SK-N-SH (cell line): ENCODE measurements at regions not wholly inside any gene's neighbourhood (a gene's known extent, or its start where the extent isn't known, plus 50 kb on each side); places are given as distances from the start of the nearest gene placed in this dataset.

Experiments used
- CTCF ChIA-PET: fragments of 300-600, 350-600 bp; formaldehyde crosslinking; extraction: SDS; loops from one replicate; lab custom pipeline; 2021; lab: Yijun Ruan, JAX
- POLR2A ChIA-PET: fragments of 350-600 bp; sonication (Branson Sonifier 250); formaldehyde crosslinking; extraction: SDS; loops from one replicate; lab custom pipeline; 2020; ENCODE audit warnings: antibody characterized with exemption, inconsistent platforms; lab: Yijun Ruan, JAX
- DNase-seq: peaks from one replicate; pipeline ENCODE4 v3.0.0; 2012
- H2AFZ ChIP-seq: fragments of 200-600 bp; sonication (generic); 2 replicates; pipeline ENCODE4 v1.8.1; 2016; ENCODE audit warnings: antibody characterized with exemption, mild to moderate bottlenecking, low read depth
- H3F3A ChIP-seq: fragments of 200-600 bp; sonication (generic); replicated peaks from 2 replicates; pipeline ENCODE3; 2016; ENCODE audit warnings: antibody characterized with exemption, mild to moderate bottlenecking; ENCODE audit not compliant: insufficient read depth
- H3K27ac ChIP-seq, 2 experiments: fragments of 200-500 bp in 1 of 2; fragments of 200-600 bp in 1 of 2; sonication (Bioruptor generic) in 1 of 2; sonication (generic), shearing (Covaris generic) in 1 of 2; 2 replicates each; pipeline versions ENCODE4 v1.5.1 to v1.6.1; 2014 to 2016; ENCODE audit warnings: low read depth in 2 of 2, inconsistent platforms in 1 of 2, low read length in 1 of 2, mild to moderate bottlenecking in 1 of 2, mixed read lengths in 1 of 2
- H3K27me3 ChIP-seq: fragments of 200-600 bp; sonication (generic), shearing (Covaris generic); 2 replicates; pipeline ENCODE4 v1.6.1; 2016; ENCODE audit warnings: mixed run types; ENCODE audit not compliant: insufficient read depth
- H3K36me3 ChIP-seq, 2 experiments: fragments of 200-500 bp in 1 of 2; fragments of 200-600 bp in 1 of 2; sonication (Bioruptor generic) in 1 of 2; sonication (generic) in 1 of 2; replicated peaks in 1 of 2; 2 replicates each; pipeline versions ENCODE3 to v1.5.1; 2014 to 2016; ENCODE audit warnings: low read length in 1 of 2, mild to moderate bottlenecking in 1 of 2; ENCODE audit not compliant: insufficient read depth in 2 of 2, control insufficient read depth in 1 of 2
- H3K4me1 ChIP-seq, 2 experiments: fragments of 200-500 bp in 1 of 2; fragments of 200-600 bp in 1 of 2; sonication (Bioruptor generic) in 1 of 2; sonication (generic), shearing (Covaris generic) in 1 of 2; 2 replicates each; pipeline versions ENCODE4 v1.5.1 to v1.6.1; 2014 to 2016; ENCODE audit warnings: low read depth in 1 of 2, low read length in 1 of 2, mixed run types in 1 of 2; ENCODE audit not compliant: insufficient read depth in 2 of 2, control insufficient read depth in 1 of 2
- H3K4me2 ChIP-seq: fragments of 200-600 bp; sonication (generic), shearing (Covaris generic); 2 replicates; pipeline ENCODE4 v1.6.1; 2017; ENCODE audit warnings: mixed run types
- H3K4me3 ChIP-seq, 2 experiments: fragments of 200-500 bp in 1 of 2; fragments of 200-600 bp in 1 of 2; sonication (Bioruptor generic) in 1 of 2; sonication (generic), shearing (Covaris generic) in 1 of 2; 2 replicates each; pipeline versions ENCODE4 v1.5.1 to v1.8.1; 2014 to 2016; ENCODE audit warnings: low read depth in 2 of 2, inconsistent platforms in 1 of 2, low read length in 1 of 2, mild to moderate bottlenecking in 1 of 2, mixed read lengths in 1 of 2, moderate library complexity in 1 of 2
- H3K79me2 ChIP-seq: fragments of 200-600 bp; sonication (generic); 2 replicates; pipeline ENCODE4 v1.8.1; 2017; ENCODE audit warnings: mild to moderate bottlenecking; ENCODE audit not compliant: insufficient read depth
- H3K9ac ChIP-seq: fragments of 200-600 bp; sonication (generic); 2 replicates; pipeline ENCODE4 v1.6.1; 2017; ENCODE audit warnings: mixed run types
- H3K9me2 ChIP-seq: fragments of 200-600 bp; sonication (generic); 2 replicates; pipeline ENCODE4 v1.6.1; 2017; ENCODE audit warnings: mixed run types
- H3K9me3 ChIP-seq: fragments of 200-600 bp; sonication (generic); 2 replicates; pipeline ENCODE4 v1.6.1; 2017; ENCODE audit warnings: mixed run types, mild to moderate bottlenecking, moderate library complexity
- H4K20me1 ChIP-seq: fragments of 200-600 bp; sonication (generic); 2 replicates; pipeline ENCODE4 v1.6.1; 2017; ENCODE audit warnings: mild to moderate bottlenecking, mixed run types; ENCODE audit not compliant: insufficient read depth
- CHD2 ChIP-seq: fragments of 150-350 bp; IDR thresholded peaks from 2 replicates; pipeline ENCODE4 v1.6.1; 2018; ENCODE audit warnings: low read length; ENCODE audit not compliant: partially characterized antibody
- CTCF ChIP-seq: fragments of 200-600 bp; sonication (generic); IDR thresholded peaks from 2 replicates; pipeline ENCODE4 v1.6.1; 2017; ENCODE audit warnings: antibody characterized with exemption, mild to moderate bottlenecking, moderate library complexity
- ELF1 ChIP-seq: IDR thresholded peaks from 2 replicates; pipeline ENCODE4 v1.4.0; 2012
- FOSL2 ChIP-seq: IDR thresholded peaks from 2 replicates; pipeline ENCODE4 v1.4.0; 2012; ENCODE audit warnings: low read depth, mild to moderate bottlenecking, moderate library complexity, borderline replicate concordance
- FOXJ3 ChIP-seq: sonication (generic); formaldehyde crosslinking; IDR thresholded peaks from 2 replicates; pipeline ENCODE4 v1.5.1; 2020; ENCODE audit warnings: mild to moderate bottlenecking, missing genetic modification reagents
- FOXM1 ChIP-seq: IDR thresholded peaks from 2 replicates; pipeline ENCODE4 v1.4.0; 2012; ENCODE audit warnings: low read depth, mild to moderate bottlenecking
- GABPA ChIP-seq: IDR thresholded peaks from 2 replicates; pipeline ENCODE4 v1.4.0; 2012; ENCODE audit warnings: low read depth, mild to moderate bottlenecking
- GATA2 ChIP-seq: sonication (generic); formaldehyde crosslinking; IDR thresholded peaks from 2 replicates; pipeline ENCODE4 v1.5.0; 2020; ENCODE audit warnings: mild to moderate bottlenecking, missing genetic modification reagents
- JUND ChIP-seq: IDR thresholded peaks from 2 replicates; pipeline ENCODE4 v1.4.0; 2012
- NFIC ChIP-seq: IDR thresholded peaks from 2 replicates; pipeline ENCODE4 v1.4.0; 2012; ENCODE audit warnings: borderline replicate concordance
- RAD21 ChIP-seq: IDR thresholded peaks from 2 replicates; pipeline ENCODE4 v1.6.1; 2012; ENCODE audit warnings: mild to moderate bottlenecking, low read length
- SIN3A ChIP-seq: IDR thresholded peaks from 2 replicates; pipeline ENCODE4 v1.6.1; 2012; ENCODE audit warnings: low read depth, mild to moderate bottlenecking, low read length, moderate library complexity, borderline replicate concordance
- TAF1 ChIP-seq: IDR thresholded peaks from 2 replicates; pipeline ENCODE4 v1.6.1; 2012; ENCODE audit warnings: low read depth, mild to moderate bottlenecking, low read length, moderate library complexity, borderline replicate concordance
- USF1 ChIP-seq: IDR thresholded peaks from 2 replicates; pipeline ENCODE4 v1.4.0; 2012; ENCODE audit warnings: low read depth, borderline replicate concordance
- USF2 ChIP-seq: fragments of 150-350 bp; IDR thresholded peaks from 2 replicates; pipeline ENCODE4 v1.6.1; 2017; ENCODE audit warnings: antibody characterized with exemption, low read length, low read depth, borderline replicate concordance
- ZBTB33 ChIP-seq: IDR thresholded peaks from 2 replicates; pipeline ENCODE4 v1.4.0; 2012; ENCODE audit warnings: low read depth, borderline replicate concordance
- WGBS: methylation state at CpG from one replicate; pipeline ENCODE4 v1.1.6; 2017; ENCODE audit warnings: low lambda C conversion rate; 5-methylcytosine and 5-hydroxymethylcytosine counted together

- H3K4me2 ChIP-seq, result no peak overlapping the region
Measured at GRCh38 chr4:127069675-127070074, 563.1 kb upstream of the INTU start.

GRCh38 chr4:127071443-127071842 is 561.3 kb upstream of the INTU start:
- Histone ChIP-seq H3K9ac (no peak overlapping the region), H3K4me3 (no peak overlapping the region), H3F3A (no peaks in the 10 kb centered on the region), H3K36me3 (no peaks in the 10 kb centered on the region), H3K27me3 (no peaks in the 10 kb centered on the region), H3K4me1 (no peaks in the 10 kb centered on the region), H2AFZ (no peak overlapping the region), H3K9me2 (no peaks in the 10 kb centered on the region), H4K20me1 (no peaks in the 10 kb centered on the region), H3K4me2 (no peak overlapping the region), H3K9me3 (no peaks in the 10 kb centered on the region), H3K79me2 (no peaks in the 10 kb centered on the region), H3K27ac (no peak overlapping the region)
- DNase-seq, result no peak
- 27% methylated on average over 1 of the region's 1 CpG for WGBS
- TF ChIP-seq SIN3A (no peak), FOXJ3 (CRISPR knock-in tag) (no peak), ZBTB33 (no peak), USF2 (no peak), JUND (no peak)
- ChIA-PET POLR2A (no interaction called here), CTCF (no interaction called here)

More at GRCh38 chr4:127069675-127070074, 563.1 kb upstream of the INTU start:
- TF ChIP-seq JUND (no peak), RAD21 (no peak), USF1 (no peak), CTCF (no peak), GABPA (no peak), FOSL2 (no peak), NFIC (no peak), FOXM1 (no peak), USF2 (no peak), GATA2 (no peak), TAF1 (no peak), ELF1 (no peak), CHD2 (no peak)
- Histone ChIP-seq H3K9ac (no peak overlapping the region), H3K4me1 (no peaks in the 10 kb centered on the region), H3K27me3 (no peaks in the 10 kb centered on the region), H3K4me3 (no peak overlapping the region), H4K20me1 (no peaks in the 10 kb centered on the region), H3K9me3 (no peaks in the 10 kb centered on the region), H2AFZ (no peak overlapping the region), H3K36me3 (no peaks in the 10 kb centered on the region), H3K9me2 (no peaks in the 10 kb centered on the region), H3K27ac (no peak overlapping the region), H3F3A (no peaks in the 10 kb centered on the region), H3K79me2 (no peaks in the 10 kb centered on the region)
- no peak for DNase-seq
- ChIA-PET POLR2A (no interaction called here), CTCF (no interaction called here)
- WGBS, result 25% methylated on average over 1 of the region's 1 CpG
